Parathyroid adenoma (tissue), 2 donors: ENCODE measurements at regions not wholly inside any gene's neighbourhood (a gene's known extent, or its start where the extent isn't known, plus 50 kb on each side); places are given as distances from the start of the nearest gene placed in this dataset.

Source experiments
- H2AFZ ChIP-seq: fragments of 300-600 bp; sonication (generic); one replicate; pipeline ENCODE4 v1.7.0; 2017; ENCODE audit warnings: antibody characterized with exemption, mild to moderate bottlenecking
- H3K27ac ChIP-seq: fragments of 300-600 bp; sonication (generic); one replicate; pipeline ENCODE4 v1.7.0; 2017
- H3K27me3 ChIP-seq: fragments of 300-600 bp; sonication (generic); one replicate; pipeline ENCODE4 v1.7.0; 2017; ENCODE audit warnings: low read length; ENCODE audit not compliant: control insufficient read depth, insufficient read depth
- H3K36me3 ChIP-seq: fragments of 300-600 bp; sonication (generic); one replicate; pipeline ENCODE4 v1.7.0; 2017; ENCODE audit warnings: low read length; ENCODE audit not compliant: control insufficient read depth, insufficient read depth
- H3K4me1 ChIP-seq: fragments of 300-600 bp; sonication (generic); one replicate; pipeline ENCODE4 v1.7.0; 2017; ENCODE audit warnings: control low read depth
- H3K4me2 ChIP-seq: fragments of 300-600 bp; sonication (generic); one replicate; pipeline ENCODE4 v1.7.0; 2017; ENCODE audit warnings: low read length
- H3K4me3 ChIP-seq: fragments of 300-600 bp; sonication (generic); one replicate; pipeline ENCODE4 v1.7.0; 2017; ENCODE audit warnings: low read depth, low read length
- H3K79me2 ChIP-seq: fragments of 300-600 bp; sonication (generic); one replicate; pipeline ENCODE4 v1.7.0; 2017; ENCODE audit warnings: control low read depth
- H3K9ac ChIP-seq: fragments of 300-600 bp; sonication (generic); one replicate; pipeline ENCODE4 v1.7.0; 2017; ENCODE audit warnings: mild to moderate bottlenecking
- H3K9me3 ChIP-seq: fragments of 300-600 bp; sonication (generic); one replicate; pipeline ENCODE4 v1.7.0; 2017; ENCODE audit warnings: low read length; ENCODE audit not compliant: control insufficient read depth
- CTCF ChIP-seq: fragments of 300-600 bp; sonication (generic); IDR thresholded peaks from one replicate; pipeline ENCODE4 v1.7.0; 2017; ENCODE audit warnings: antibody characterized with exemption, mild to moderate bottlenecking
- donor health status: primary hyperparathyroidism.

- no peak overlapping the region for H3K4me3 ChIP-seq
- no peaks in the 10 kb centered on the region for H3K9me3 ChIP-seq
- H3K4me2 ChIP-seq = no peak overlapping the region
- no peaks in the 10 kb centered on the region for H3K79me2 ChIP-seq
- no peaks in the 10 kb centered on the region for H3K27me3 ChIP-seq
- no peak for TF ChIP-seq CTCF
- no peak overlapping the region for H2AFZ ChIP-seq
- H3K27ac ChIP-seq = no peak overlapping the region
- no peaks in the 10 kb centered on the region for H3K4me1 ChIP-seq
- H3K9ac ChIP-seq = no peak overlapping the region
- no peaks in the 10 kb centered on the region for H3K36me3 ChIP-seq
Observed at GRCh38 chr9:82511626-82512025, 523.1 kb downstream of the SPATA31D1 start.

GRCh38 chr9:82512728-82513127, 524.2 kb downstream of the SPATA31D1 start:
- Histone ChIP-seq H3K27ac (no peak overlapping the region), H3K36me3 (no peaks in the 10 kb centered on the region), H3K9me3 (no peaks in the 10 kb centered on the region), H3K4me3 (no peak overlapping the region), H3K4me1 (no peaks in the 10 kb centered on the region), H3K79me2 (no peaks in the 10 kb centered on the region), H3K9ac (no peak overlapping the region), H3K27me3 (no peaks in the 10 kb centered on the region), H2AFZ (no peak overlapping the region), H3K4me2 (no peak overlapping the region)
- TF ChIP-seq CTCF = no peak

GRCh38 chr9:82513242-82513751, 524.7 kb downstream of the SPATA31D1 start:
- no peak overlapping the region for H3K27ac ChIP-seq

GRCh38 chr9:82513976-82514735, 525.6 kb downstream of the SPATA31D1 start:
- Histone ChIP-seq H3K27ac (no peak overlapping the region), H3K36me3 (no peaks in the 10 kb centered on the region), H3K4me3 (no peak overlapping the region), H3K79me2 (no peaks in the 10 kb centered on the region), H3K9me3 (no peaks in the 10 kb centered on the region), H2AFZ (no peak overlapping the region), H3K4me1 (no peaks in the 10 kb centered on the region), H3K9ac (no peak overlapping the region), H3K4me2 (no peak overlapping the region), H3K27me3 (no peaks in the 10 kb centered on the region)
- TF ChIP-seq CTCF = no peak

More at GRCh38 chr9:82513242-82513751, 524.7 kb downstream of the SPATA31D1 start:
- Histone ChIP-seq H3K9me3 (no peaks in the 10 kb centered on the region), H3K4me1 (no peaks in the 10 kb centered on the region), H3K9ac (no peak overlapping the region), H3K4me2 (no peak overlapping the region), H3K79me2 (no peaks in the 10 kb centered on the region), H3K27me3 (no peaks in the 10 kb centered on the region), H2AFZ (no peak overlapping the region), H3K4me3 (no peak overlapping the region), H3K36me3 (no peaks in the 10 kb centered on the region)
- TF ChIP-seq CTCF = no peak

GRCh38 chr9:82518868-82519267, 530.3 kb downstream of the SPATA31D1 start:
- TF ChIP-seq CTCF = no peak
- Histone ChIP-seq H3K4me2 (no peak overlapping the region), H3K4me3 (no peak overlapping the region), H3K9me3 (no peaks in the 10 kb centered on the region), H3K4me1 (no peaks in the 10 kb centered on the region), H2AFZ (no peak overlapping the region), H3K9ac (no peak overlapping the region), H3K36me3 (no peaks in the 10 kb centered on the region), H3K27me3 (no peaks in the 10 kb centered on the region), H3K79me2 (no peaks in the 10 kb centered on the region), H3K27ac (no peak overlapping the region)
